ENCODE measurements at regions not wholly inside any gene's neighbourhood (a gene's known extent, or its start where the extent isn't known, plus 50 kb on each side); places are given as distances from the start of the nearest gene placed in this dataset.

DNA sequence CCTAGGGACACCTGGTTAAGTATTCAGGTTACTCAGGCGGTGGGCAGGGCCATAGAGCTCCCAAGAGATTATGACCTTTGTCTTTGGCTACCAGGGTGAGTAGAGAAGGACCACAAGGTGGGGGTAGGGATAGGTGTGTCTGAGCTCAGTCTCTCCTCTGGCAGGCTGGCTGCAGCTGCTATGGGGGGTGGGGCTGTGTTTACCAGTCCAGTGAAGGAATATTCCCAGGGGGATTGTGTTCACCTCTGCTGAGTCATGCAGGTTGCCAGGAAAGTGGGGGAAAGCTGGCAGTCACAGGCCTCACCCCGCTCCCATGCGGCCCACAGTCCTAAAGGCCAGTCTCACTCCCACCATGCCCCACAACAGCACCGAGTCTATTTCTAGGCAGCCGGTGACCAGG is 53.6 kb upstream of the POU5F2 start (continued):
- TF ChIP-seq ZBTB4 (CRISPR knock-in tag; IDR thresholded peaks at IDR 0.05): no peak
- no peak for TF ChIP-seq PAX8 (IDR thresholded peaks at IDR 0.05)
- no peak for TF ChIP-seq TCF7 (IDR thresholded peaks at IDR 0.05; ENCODE audit: borderline replicate concordance)
- no peak for TF ChIP-seq DPF2 (IDR thresholded peaks at IDR 0.05)
- TF ChIP-seq SPI1 (IDR thresholded peaks at IDR 0.05; ENCODE audit: borderline replicate concordance, insufficient read depth, low read depth, low read length): no peak
- no peak for TF ChIP-seq ZSCAN29 (IDR thresholded peaks at IDR 0.05)
- TF ChIP-seq BCL3 (IDR thresholded peaks at IDR 0.05; ENCODE audit: borderline replicate concordance, insufficient read depth, low read depth, low read length, poor library complexity, severe bottlenecking): no peak

DNA sequence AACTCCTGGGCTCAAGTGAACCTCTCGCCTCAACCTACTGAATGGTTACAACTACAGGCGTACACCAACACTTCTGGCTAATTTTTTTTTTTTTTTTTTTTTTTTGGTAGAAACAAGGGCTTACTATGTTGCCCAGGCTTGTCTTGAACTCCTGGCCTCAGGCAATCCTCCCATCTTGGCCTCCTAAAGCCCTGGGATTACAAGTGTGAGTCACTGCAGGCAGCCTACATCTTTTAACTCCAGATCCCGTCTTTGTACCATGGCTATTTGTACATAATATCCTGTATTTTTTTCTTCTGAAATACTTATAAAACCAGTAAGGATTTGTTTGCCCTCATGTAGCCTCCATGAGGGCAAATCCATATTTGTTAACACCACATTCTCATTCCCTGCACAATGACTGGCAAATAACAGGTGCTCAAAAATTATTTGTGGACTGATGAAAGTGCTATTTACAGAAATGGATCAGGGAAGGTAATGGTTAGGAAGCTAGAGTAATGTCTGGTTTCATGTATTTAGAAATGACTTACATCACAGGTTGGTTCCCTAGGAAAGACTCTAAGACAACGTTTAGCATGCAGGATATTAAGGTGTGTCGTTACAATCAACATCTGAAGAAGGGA is 51.9 kb upstream of the POU5F2 start:
- intact Hi-C loops (cut with micrococcal nuclease; ENCODE audit: unreplicated experiment) (no loop called here), in situ Hi-C loops (cut with MboI) (no loop called here)
- no peak overlapping the region for H3K4me3 ChIP-seq
- H3K27me3 ChIP-seq (replicated peaks in 1 of 2; ENCODE audit: control insufficient read depth in 2 of 2, insufficient read depth in 2 of 2, low read length in 1 of 2): no peaks in the 10 kb centered on the region
- no peak overlapping the region for H2AFZ ChIP-seq (ENCODE audit: control insufficient read depth, low read depth, low read length)
- 87% methylated on average over 5 of the region's 5 CpGs for WGBS (ENCODE audit: insufficient coverage, insufficient replicate concordance, low lambda C conversion rate, missing lambda C conversion rate)
- RAD21 ChIA-PET (ENCODE audit: unreplicated experiment): interaction anchor here (0.6 to 1.7 kb wide), 2 partner anchors 11 to 14 kb away, joined by 3 read pairs; no protein-coding TSS in a partner anchor
- no TSS peak for BruUV-seq (replicated peaks)
- H3K4me2 ChIP-seq (ENCODE audit: control insufficient read depth, insufficient read depth): no peak overlapping the region
- no peak for DNase-seq (ENCODE audit: low read depth, low spot score)
- H4K20me1 ChIP-seq (ENCODE audit: control insufficient read depth, insufficient read depth): no peaks in the 10 kb centered on the region
- POLR2A ChIA-PET: no interaction called here
- H3K9ac ChIP-seq (ENCODE audit: control insufficient read depth, insufficient read depth, low read length): no peak overlapping the region
- H3K79me2 ChIP-seq (ENCODE audit: control insufficient read depth, insufficient read depth, low read length): no peaks in the 10 kb centered on the region
- no peak for ATAC-seq
- no peak for FAIRE-seq
- no peaks in the 10 kb centered on the region for H3K4me1 ChIP-seq (ENCODE audit: control insufficient read depth, insufficient read depth, low read length)
- CTCF ChIA-PET: interaction anchor here (0.7 to 1.5 kb wide), 3 partner anchors 8 to 10 kb away, joined by 3 to 8 read pairs (median 4); no protein-coding TSS in a partner anchor
- no peak overlapping the region for H3K27ac ChIP-seq (ENCODE audit: control insufficient read depth, insufficient read depth)
- H3K36me3 ChIP-seq (ENCODE audit: control insufficient read depth in 2 of 2, insufficient read depth in 2 of 2, low read length in 1 of 2): no peaks in the 10 kb centered on the region
- H3K9me3 ChIP-seq (replicated peaks; ENCODE audit: control insufficient read depth, insufficient read depth, low read length): no peaks in the 10 kb centered on the region
- SMC1A ChIA-PET (ENCODE audit: uncharacterized antibody, unreplicated experiment): interaction anchor here (0.8 to 1.5 kb wide), 3 partner anchors 8 to 207 kb away, joined by 3 to 4 read pairs (median 3); no protein-coding TSS in a partner anchor
- TF ChIP-seq FOXK2 (IDR thresholded peaks at IDR 0.05) (no peak), RELA (IDR thresholded peaks at IDR 0.05; ENCODE audit: borderline replicate concordance, partially characterized antibody) (no peak), ZNF687 (IDR thresholded peaks at IDR 0.05) (no peak), TAF1 (IDR thresholded peaks at IDR 0.05; ENCODE audit: borderline replicate concordance, low read depth, low read length) (no peak), BCL11A (IDR thresholded peaks at IDR 0.05; ENCODE audit: low read depth, low read length) (no peak), ASH2L (IDR thresholded peaks at IDR 0.05; ENCODE audit: borderline replicate concordance, low read depth) (no peak)

Measured in GM12878 (cell line).